ENCODE measurements at regions not wholly inside any gene's neighbourhood (a gene's known extent, or its start where the extent isn't known, plus 50 kb on each side); places are given as distances from the start of the nearest gene placed in this dataset.

GRCh38 chr2:62343636-62344337 is 147.9 kb downstream of the B3GNT2 start:
- H3K27ac ChIP-seq = no peak overlapping the region
- no peaks in the 10 kb centered on the region for H3K9me3 ChIP-seq
- WGBS, 3 donors = 71 to 79% (median 75%) methylated on average over 5 of the region's 5 CpGs
- intact Hi-C loops (cut with DNase I) = no loop called here
- no peaks in the 10 kb centered on the region for H3K4me1 ChIP-seq
- no peaks in the 10 kb centered on the region for H3K27me3 ChIP-seq (ENCODE audit: insufficient read depth in 3 of 3, low read length in 2 of 3)
- H3K36me3 ChIP-seq (ENCODE audit: insufficient read depth in 1 of 2, low read depth in 1 of 2) = no peaks in the 10 kb centered on the region
- TF ChIP-seq CTCF (IDR thresholded peaks at IDR 0.05) = no peak
- DNase-seq (no peak), ATAC-seq (no peak)
- H3K4me3 ChIP-seq = no peak overlapping the region

GRCh38 chr2:62343206-62343605 is 147.3 kb downstream of the B3GNT2 start:
- Histone ChIP-seq H3K36me3 (ENCODE audit: insufficient read depth in 1 of 2, low read depth in 1 of 2) (no peaks in the 10 kb centered on the region), H3K27me3 (ENCODE audit: insufficient read depth in 3 of 3, low read length in 2 of 3) (no peaks in the 10 kb centered on the region), H3K9me3 (no peaks in the 10 kb centered on the region), H3K4me1 (no peaks in the 10 kb centered on the region), H3K4me3 (no peak overlapping the region), H3K27ac (no peak overlapping the region)
- DNase-seq (no peak), ATAC-seq (no peak)
- intact Hi-C loops (cut with DNase I) = no loop called here
- no peak for TF ChIP-seq CTCF (IDR thresholded peaks at IDR 0.05)

GRCh38 chr2:62340994-62341484 is 145.1 kb downstream of the B3GNT2 start:
- no peak for TF ChIP-seq CTCF (IDR thresholded peaks at IDR 0.05)
- 45 to 60% (median 56%) methylated on average over 4 of the region's 4 CpGs for WGBS, 3 donors

GRCh38 chr2:62339837-62340236 is 143.9 kb downstream of the B3GNT2 start:
- no peak for TF ChIP-seq CTCF (IDR thresholded peaks at IDR 0.05)
- no peak for DNase-seq
- Histone ChIP-seq H3K27me3 (ENCODE audit: insufficient read depth in 3 of 3, low read length in 2 of 3) (no peaks in the 10 kb centered on the region), H3K9me3 (no peaks in the 10 kb centered on the region), H3K4me3 (no peak overlapping the region), H3K4me1 (no peaks in the 10 kb centered on the region), H3K36me3 (ENCODE audit: insufficient read depth in 1 of 2, low read depth in 1 of 2) (no peaks in the 10 kb centered on the region), H3K27ac (no peak overlapping the region)
- ATAC-seq = no peak
- intact Hi-C loops (cut with DNase I) = no loop called here
- WGBS, 3 donors = 72 to 98% (median 93%) methylated on average over 2 of the region's 2 CpGs

More at GRCh38 chr2:62340994-62341484, 145.1 kb downstream of the B3GNT2 start:
- Histone ChIP-seq H3K4me3 (no peak overlapping the region), H3K36me3 (ENCODE audit: insufficient read depth in 1 of 2, low read depth in 1 of 2) (no peaks in the 10 kb centered on the region), H3K9me3 (no peaks in the 10 kb centered on the region), H3K27ac (no peak overlapping the region), H3K27me3 (ENCODE audit: insufficient read depth in 3 of 3, low read length in 2 of 3) (no peaks in the 10 kb centered on the region), H3K4me1 (no peaks in the 10 kb centered on the region)
- intact Hi-C loops (cut with DNase I) = no loop called here
- no peak for ATAC-seq
- peak in 1 of 2 donors; percentile 37 for DNase-seq

- DNase-seq (no peak), ATAC-seq (no peak)
- Histone ChIP-seq H3K27ac (no peak overlapping the region), H3K36me3 (ENCODE audit: insufficient read depth in 1 of 2, low read depth in 1 of 2) (no peaks in the 10 kb centered on the region), H3K27me3 (ENCODE audit: insufficient read depth in 3 of 3, low read length in 2 of 3) (no peaks in the 10 kb centered on the region), H3K4me3 (no peak overlapping the region), H3K4me1 (no peaks in the 10 kb centered on the region), H3K9me3 (no peaks in the 10 kb centered on the region)
- WGBS, 3 donors = 81 to 86% (median 83%) methylated on average over 2 of the region's 2 CpGs
- intact Hi-C loops (cut with DNase I) = no loop called here
- no peak for TF ChIP-seq CTCF (IDR thresholded peaks at IDR 0.05)
Observed at GRCh38 chr2:62339413-62339812, 143.5 kb downstream of the B3GNT2 start.

Measured in psoas muscle (tissue), 7 donors.